HG03064 (cell line): ENCODE measurements at regions not wholly inside any gene's neighbourhood (a gene's known extent, or its start where the extent isn't known, plus 50 kb on each side); places are given as distances from the start of the nearest gene placed in this dataset.
"Not testable (repeated sequence)": the region's sequence is repeated elsewhere in the genome, so short reads cannot be mapped to it uniquely, and the experiment has no call there.

Source experiments
- ATAC-seq: cut with Tn5 transposase; IDR thresholded peaks from one replicate; pipeline ENCODE4 v1.9.1; 2021; ENCODE audit warnings: low read depth; ENCODE audit not compliant: unreplicated experiment

DNA sequence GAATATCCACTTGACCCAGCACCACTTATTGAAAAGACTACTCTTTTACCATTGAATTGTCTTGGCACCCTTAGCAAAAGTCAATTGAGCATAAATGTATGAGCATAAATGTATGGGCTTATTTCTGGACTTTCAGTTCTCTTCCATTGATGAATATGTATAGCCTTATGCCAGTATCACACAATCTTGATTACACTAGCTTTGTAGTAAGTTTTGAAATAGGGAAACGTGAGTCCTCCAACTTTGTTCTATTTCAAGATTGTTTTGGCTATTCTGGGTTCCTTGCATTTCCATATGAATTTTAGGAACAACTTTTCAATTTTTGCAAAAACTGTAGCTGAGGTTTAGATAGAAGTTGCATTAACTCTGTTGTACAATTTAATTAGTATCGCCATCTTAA is 601.0 kb downstream of the TLE1 start:
- no peak for ATAC-seq

DNA sequence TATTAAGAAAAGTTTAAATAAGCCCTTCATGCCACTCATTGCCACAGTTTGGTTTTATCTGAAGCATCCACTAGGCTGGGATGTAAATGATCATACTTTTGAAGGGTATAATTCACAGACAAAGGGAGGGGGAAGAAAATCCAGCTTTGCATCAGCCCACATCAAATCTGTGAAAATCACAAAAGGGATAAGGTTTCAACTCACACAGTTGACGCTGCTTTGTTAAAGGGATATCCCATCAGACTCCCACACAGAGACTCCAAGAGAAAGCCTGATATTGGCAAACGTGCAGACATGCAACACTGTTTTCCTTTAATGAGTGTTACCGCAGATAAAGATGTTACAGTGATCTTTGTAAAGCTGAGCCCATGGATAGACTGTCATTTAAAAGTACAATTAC is 602.9 kb downstream of the TLE1 start:
- no peak for ATAC-seq

DNA sequence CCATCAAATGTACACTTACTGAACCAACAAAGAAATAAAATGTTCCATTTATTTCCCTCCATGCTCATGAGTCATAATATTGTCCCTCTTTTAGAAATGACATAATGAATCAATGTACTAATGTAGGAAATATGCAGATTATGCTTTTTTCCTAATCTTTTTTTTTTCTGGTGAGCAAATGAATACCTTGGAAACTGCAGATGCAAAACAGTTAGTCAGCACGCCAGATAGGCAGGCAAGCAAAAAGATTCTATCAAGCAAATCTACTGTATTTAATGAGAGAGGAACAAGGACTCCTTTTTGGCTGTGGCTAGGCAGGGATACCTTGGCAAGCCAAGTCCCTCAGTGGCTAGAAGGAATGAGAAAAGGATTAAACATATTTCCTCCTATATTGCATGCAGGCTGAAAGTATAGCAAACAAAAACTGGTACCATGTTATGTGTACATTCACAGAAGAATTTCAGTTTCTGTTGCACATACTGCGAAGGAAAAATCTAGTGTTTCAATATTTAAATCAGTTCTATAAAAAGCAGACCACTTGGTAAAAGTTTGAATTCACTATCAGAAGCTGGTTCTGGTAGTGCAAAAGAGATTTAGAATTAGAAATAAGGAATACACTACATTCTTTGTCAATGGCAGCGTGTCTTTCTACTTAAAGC is 605.4 kb downstream of the TLE1 start:
- no peak for ATAC-seq

DNA sequence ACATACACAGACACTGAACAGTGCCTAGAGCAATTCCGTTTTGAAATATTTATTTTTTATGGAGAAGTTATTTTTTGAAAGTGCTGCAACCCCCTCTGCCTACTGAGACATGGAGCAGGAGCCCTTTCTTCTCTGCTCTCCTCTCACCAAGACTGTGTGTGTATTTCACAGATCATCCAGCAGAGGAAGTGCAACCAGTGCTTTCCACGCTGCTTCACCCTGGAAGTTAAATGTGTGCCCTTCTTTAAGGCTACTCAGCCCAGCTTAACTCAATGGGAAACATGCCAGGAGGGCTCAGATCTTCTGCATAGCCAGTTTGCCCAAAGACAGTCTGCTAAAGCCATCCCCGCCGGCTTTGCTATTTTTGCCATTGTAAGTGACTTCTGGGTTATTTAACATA is 606.3 kb downstream of the TLE1 start:
- no peak for ATAC-seq

DNA sequence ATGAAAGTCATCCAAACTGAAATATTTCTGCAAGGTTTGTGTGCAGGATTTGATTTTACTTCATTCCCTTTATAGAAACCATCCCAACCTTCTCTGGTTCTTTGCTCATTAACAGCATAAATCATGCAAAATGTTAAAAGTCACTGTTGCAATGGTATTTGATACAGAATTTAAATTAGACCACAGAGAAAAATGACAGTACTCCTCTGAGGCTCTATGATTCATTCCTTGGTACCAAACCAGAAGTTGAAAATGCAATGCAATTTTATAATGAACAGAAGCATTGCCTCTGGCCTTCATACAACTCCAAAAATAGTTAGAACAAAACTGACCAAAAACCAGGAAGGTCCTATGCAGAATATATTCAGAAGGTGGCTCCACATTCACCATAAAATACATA is 607.1 kb downstream of the TLE1 start:
- ATAC-seq = no peak

DNA sequence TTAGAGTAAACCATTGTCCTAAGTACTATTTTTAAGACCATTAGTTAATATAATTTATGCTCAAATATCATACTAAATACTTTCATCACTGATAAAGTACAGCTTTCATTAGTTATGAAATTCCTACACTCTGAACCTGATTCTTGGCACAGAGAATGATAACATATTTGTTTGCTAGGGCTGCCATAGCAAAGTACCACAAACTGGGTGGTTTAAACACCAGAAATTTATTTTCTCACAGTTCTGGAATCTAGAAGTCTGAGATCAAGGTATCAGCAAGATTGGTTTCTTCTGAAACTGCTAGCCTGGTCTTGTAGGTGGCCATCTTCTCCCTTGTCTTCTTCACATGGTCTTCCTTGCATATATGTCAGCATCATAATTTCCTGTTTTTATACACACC is 608.4 kb downstream of the TLE1 start:
- ATAC-seq = no peak

DNA sequence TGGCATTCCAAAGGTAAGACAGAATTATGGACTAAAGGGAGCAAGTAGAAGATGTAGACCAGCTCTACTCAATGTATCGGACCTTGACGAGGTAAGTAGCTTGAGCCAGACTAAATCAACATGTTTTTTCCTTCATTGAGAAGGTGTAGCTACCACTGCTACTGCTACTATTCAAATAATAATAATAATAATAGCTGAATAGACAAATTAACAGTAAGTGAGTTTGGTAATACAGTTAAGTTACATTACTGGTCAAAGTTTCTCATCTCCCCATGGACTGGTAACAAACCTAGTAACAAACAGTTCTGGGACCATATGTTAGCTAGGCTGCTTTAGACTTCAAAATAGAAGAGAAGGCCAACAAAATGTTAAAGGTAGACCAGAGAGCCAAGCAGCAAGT is 609.2 kb downstream of the TLE1 start:
- ATAC-seq = no peak

DNA sequence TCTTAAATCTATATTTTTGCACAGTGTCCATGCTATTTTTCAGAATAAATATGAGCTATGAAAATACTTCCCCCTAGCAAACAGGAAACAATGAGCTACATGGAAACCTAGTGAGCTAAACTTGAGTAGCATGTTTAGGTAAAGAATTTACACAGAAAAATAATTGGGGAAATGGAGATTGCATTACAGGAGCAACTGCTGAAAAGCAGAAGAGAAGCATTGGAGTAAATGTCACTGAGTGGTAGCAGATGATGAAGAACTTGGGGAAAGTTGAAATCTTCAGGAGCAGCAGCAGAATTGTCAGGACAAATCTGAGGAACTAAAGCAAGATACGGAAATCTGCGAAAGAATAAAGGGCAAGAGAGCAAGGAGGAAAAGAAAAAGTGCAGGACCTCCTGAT is 610.3 kb downstream of the TLE1 start:
- ATAC-seq = no peak

DNA sequence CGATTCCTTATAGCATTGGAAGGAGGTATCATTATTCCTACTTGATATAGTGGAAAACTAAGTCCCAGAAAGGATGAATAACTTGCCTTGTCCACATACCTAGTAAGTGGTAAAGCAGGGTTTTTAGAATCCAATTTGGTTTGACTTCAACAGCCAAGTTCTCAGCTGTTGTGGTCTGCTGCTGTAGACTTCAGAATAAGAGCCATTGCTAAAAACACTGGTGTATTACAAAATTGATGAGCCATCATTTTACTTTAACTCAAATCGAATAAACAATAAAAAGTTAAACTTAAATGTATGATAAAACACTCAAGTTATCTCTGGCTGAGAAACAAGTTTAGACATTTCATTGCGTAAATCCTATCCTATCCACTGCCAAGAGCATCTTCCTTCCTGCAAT is 610.8 kb downstream of the TLE1 start:
- no peak for ATAC-seq

DNA sequence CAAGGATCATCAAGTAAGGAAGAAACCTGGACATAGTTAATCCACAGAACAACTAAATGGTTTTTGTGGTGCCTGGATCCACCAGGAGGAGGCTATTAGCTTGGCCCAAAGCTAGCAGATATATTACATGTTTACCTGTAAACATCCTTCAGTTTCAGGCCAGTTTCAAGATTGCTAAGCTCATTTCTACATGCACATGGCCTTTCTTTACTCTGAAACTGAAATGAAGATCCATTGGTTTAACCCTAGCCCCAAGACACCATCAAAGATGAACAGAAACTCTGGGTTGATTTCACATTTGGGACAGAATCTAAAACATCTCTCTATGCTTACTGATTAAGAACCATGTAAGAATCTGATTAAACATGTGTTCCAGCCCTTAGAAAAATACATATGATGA is 611.8 kb downstream of the TLE1 start:
- no peak for ATAC-seq

DNA sequence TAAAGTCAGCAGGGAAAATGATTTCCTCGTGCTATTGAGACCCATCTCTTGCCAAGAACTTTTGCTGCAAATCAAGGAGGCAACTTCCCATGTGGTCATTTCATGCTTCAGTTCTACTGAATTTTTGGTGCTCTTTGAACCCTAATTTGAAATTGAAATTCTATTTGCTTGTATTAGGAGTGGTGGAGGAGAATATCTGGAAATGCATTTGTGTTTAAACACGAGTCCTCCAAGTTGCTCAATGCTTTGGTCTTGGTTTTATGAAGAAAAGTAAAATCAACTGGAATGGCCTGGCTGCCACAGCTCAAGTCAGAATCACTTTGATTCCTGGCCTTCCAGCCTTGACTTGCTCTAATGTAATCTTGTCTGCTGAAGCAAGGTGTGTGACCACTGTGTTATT is 613.2 kb downstream of the TLE1 start:
- ATAC-seq = no peak

DNA sequence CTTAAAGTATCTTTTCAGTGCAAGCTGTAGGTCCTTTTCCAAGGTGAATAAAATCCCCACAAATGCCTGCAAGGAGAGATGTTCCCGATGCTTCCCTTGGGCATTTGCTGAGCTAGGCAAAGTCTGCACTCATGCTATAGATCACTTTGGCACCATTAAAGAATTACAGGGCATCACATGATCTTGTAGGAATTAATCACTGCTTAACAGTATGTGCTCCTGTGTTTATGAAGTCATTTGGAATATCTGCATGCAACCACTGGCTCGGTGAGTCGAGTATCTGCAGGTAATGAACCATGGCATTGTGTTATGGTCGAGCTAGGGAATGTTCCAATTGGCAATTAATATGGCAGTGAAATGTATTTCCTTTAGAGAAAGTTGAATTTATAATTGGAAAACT is 615.1 kb downstream of the TLE1 start:
- ATAC-seq = no peak

DNA sequence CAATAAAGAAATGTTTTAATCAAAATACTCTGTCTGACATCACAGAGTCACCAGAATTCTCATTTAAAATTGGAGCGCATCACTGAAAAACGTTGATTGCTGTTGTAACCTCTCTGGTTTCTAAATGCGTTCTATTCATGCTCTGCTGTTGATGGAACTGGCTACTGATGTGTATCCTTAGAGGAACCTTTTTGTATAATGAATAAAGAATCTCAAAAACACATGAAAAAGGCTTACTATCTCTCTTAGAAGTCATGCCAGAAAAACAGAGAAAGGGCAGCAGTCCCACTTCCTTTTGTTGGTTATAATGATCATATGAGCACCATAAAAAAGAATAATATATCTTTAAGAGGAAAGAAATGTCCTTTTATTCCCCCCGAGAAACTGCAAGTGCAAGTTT is 615.5 kb downstream of the TLE1 start:
- ATAC-seq = no peak

DNA sequence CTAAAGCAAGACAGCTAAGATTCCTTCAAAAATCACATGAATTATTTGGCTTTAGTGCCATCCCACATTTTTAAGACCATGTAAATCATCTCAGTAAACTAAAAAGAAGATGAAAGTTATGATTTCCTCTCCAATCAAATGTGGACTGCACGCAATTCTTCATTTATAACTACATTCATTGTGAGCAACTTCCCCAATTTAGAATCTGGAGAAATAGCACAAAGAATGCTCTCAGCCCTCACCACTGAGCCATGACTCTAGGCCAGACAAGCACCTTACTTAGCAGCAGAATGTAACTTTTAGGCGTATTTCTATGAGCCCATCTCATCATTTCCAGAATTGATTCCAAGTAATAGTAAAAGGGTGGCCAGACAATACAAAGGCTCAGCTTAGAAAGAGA is 616.6 kb downstream of the TLE1 start:
- no peak for ATAC-seq

DNA sequence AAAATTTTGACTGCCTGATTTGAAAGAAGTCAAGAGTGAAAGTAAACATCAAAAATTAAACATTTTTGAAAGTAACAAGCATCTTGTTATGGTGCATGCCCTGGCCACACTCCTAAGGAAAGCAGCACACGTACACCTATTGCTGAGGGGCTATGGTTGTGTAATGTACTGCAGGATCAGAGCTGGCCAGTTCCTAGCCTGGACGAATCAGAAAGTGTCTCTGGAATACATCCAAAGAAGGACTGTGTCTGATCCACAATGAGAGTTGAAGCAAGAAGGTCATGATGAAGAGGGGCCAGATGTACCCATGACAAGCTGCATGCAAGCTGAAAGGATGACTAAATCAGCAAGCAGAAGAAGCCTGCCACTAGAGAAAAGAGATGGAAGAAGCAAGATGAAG is 618.2 kb downstream of the TLE1 start:
- no peak for ATAC-seq

DNA sequence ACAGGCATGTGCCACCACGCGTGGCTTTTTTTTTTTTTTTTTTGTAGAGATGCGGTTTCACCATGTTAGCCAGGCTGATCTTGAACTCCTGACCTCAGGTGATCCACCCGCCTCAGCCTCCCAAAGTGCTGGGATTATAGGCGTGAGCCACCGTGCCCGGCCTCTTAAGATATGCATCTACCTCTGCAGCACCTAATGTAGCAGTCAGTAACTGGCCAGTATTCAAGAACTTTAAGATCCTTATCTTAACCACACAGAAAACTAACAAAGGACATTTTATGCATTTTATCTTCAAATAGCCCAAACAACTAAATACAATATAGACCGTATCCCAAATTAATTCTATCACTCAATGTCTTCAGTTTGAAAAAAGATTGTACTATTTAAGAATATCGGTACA is 618.7 kb downstream of the TLE1 start:
- ATAC-seq = no peak

DNA sequence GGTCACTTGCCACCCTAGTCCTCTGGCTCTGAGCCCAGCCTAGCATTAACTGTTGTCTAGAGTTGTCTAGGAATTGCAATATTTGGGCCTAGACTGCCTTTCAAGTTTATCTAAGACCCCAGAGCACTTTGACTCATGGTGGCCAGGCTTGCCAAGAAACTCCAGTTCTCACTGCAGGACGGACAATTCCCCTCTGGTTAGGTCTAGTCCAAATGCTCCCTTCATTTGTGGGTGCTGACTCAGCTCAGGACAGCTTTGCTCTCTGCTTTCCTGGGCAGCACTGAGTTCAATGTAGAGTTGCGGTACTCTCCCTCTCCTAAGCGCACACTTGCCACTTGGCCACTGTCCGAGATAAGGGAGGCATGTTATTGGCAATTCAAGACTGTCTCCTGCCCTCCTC is 619.4 kb downstream of the TLE1 start:
- ATAC-seq = no peak

DNA sequence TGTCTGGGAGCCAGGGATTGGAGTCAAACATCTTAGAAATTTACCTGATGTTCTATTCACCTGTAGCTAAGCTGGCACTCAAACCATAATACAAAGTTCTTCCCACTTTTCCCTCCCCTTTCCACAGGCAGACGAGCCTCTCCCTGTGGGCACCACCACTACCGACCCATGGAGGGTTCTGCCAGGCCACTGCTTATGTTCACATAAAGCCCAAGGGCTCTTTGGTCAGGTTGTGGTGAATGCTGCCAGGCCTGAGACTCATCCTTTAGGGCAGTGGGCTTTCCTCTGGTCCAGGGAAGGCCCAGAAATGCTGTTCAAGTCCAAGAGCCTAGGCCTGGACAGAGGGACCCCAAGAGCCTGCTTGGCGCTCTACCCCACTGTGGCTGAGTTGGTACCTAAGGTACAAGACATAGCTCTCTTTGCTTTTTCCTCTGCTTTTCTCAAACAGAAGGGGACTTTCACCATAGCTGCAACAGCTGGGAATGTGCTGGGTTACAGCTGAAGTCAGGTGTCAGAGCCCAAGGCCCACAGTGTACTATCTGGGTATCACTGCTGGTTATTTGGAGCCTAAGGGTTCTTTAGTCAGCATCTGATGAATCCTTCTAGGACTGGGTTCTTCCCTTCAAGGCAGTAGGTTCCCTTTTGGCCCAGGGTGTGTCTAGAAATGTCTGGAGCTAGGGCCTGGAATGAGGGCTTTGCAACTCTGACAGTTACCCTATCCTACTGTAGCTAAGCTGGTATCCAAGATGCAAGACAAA is 620.1 kb downstream of the TLE1 start:
- no peak for ATAC-seq

DNA sequence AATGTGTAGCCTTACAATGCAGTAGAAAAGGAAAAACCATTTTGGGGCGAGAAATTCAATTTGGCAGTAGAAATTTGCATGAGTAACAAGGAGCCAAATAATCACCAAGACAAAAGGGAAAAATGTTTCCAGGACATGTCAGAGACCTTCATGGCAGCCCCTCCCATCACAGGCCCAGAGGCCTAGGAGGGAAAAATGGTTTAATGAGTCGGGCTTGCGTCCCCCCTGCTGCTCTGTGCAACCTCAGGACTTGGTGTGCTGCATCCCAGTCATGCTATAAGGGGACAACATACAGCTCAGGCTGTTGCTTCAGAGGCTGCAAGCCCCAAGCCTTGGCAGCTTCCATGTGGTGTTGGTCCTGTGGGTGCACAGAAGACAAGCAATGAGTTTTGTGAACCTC is 626.4 kb downstream of the TLE1 start:
- ATAC-seq = not testable (repeated sequence)

DNA sequence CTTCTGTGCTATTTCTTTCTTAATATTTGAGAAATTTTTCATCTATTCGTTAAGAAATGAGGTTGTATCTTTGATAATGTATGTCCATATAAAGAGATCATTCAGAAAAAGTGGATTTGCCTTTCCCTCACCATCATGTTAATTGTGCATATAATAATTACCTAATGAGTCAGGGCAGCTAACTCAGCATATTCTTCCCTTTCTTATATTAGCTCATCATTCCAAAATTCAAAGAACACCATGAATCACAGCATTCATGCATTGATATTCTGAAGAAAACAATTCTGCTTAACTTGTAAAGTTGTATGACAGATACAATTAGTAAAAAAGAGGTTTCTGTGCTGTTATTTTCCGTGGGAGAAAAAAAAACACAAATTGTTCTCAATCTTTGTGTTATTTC is 630.6 kb downstream of the TLE1 start:
- ATAC-seq = no peak

DNA sequence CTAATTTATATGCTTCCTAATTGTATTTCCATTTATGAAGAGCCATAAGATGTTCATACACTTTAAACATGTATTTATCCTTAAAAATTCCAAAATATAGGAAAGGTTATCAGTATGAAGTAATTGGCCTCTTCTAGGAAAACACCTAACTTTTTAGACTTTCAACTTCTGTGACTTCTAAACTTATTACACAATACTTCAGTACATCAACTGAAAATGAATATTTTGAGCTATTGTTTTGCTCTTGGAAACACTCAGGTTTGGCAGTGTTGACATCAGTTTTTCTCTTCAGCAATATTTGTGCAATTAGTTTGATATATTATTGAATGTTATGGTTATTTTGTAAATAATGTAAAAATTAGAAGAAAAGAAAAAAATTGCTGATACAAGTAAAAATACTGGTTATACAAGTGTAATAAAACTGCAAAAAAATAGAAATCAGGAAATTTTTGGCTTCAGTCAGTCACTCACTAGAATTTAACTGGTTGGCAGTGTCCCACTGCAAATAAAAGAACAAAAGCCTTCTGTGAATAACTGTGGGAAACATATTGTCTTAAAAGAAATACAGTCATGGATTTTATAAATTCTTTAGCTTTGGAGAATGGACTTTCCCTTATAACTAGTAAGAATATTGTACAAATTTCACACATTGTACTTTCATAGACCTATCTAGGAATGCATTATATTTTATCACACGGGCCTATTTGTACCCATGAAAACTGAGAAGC is 635.9 kb downstream of the TLE1 start:
- no peak for ATAC-seq

DNA sequence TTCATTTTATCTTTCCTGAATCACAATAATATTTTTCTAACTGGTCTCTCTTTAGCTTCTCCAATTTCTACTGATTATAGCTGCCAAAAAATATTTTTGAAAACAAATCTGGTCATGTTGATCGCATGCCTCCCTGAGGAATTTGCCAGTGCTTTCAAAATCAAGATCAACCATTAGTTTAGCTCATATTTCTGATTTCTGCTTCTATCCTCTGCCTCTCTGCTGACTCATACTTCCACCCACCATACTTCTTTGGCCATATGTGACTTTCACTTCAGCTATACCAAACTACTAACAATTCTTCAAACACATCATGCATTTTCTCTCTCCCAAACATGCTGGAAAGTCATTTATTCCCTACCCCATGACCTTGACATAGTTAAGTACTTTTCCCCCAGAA is 636.5 kb downstream of the TLE1 start:
- no peak for ATAC-seq
